GM23338 (cell line): ENCODE measurements at regions not wholly inside any gene's neighbourhood (a gene's known extent, or its start where the extent isn't known, plus 50 kb on each side); places are given as distances from the start of the nearest gene placed in this dataset.
A peak's percentile ranks its signal among the peaks of the same experiment; 100 is the strongest.

ENCODE experiments used
- ATAC-seq: fragments of 200-7000 bp; cut with Tn5 transposase; 3 replicates; pipeline ENCODE4 v1.9.1; 2020
- DNase-seq: peaks from one replicate; pipeline ENCODE4 v3.0.0-alpha.2; 2015; ENCODE audit warnings: low spot score
- H2AFZ ChIP-seq: fragments of 200-600 bp; sonication (generic); 2 replicates; pipeline ENCODE4 v1.8.0; 2016; ENCODE audit warnings: antibody characterized with exemption, mild to moderate bottlenecking, moderate library complexity
- H3F3A ChIP-seq: fragments of 200-600 bp; sonication (generic); replicated peaks from 2 replicates; pipeline ENCODE4 v1.8.0; 2017; ENCODE audit warnings: antibody characterized with exemption, mixed run types, low read depth
- H3K27ac ChIP-seq: fragments of 200-600 bp; sonication (generic); 2 replicates; pipeline ENCODE4 v1.6.1; 2016; ENCODE audit warnings: low read depth
- H3K27me3 ChIP-seq: fragments of 200-600 bp; sonication (generic); 2 replicates; pipeline ENCODE4 v1.8.0; 2016; ENCODE audit warnings: mild to moderate bottlenecking, mixed run types, moderate library complexity; ENCODE audit not compliant: insufficient read depth
- H3K36me3 ChIP-seq: fragments of 200-600 bp; sonication (generic); 2 replicates; pipeline ENCODE4 v1.8.0; 2016; ENCODE audit warnings: mild to moderate bottlenecking; ENCODE audit not compliant: insufficient read depth
- H3K4me1 ChIP-seq: fragments of 200-600 bp; sonication (generic); 2 replicates; pipeline ENCODE4 v1.8.0; 2016; ENCODE audit warnings: mild to moderate bottlenecking, moderate library complexity; ENCODE audit not compliant: insufficient read depth
- H3K4me2 ChIP-seq: fragments of 200-600 bp; sonication (generic); 2 replicates; pipeline ENCODE4 v1.7.1; 2017; ENCODE audit warnings: mixed run types
- H3K4me3 ChIP-seq: fragments of 200-600 bp; sonication (generic); 2 replicates; pipeline ENCODE4 v1.6.1; 2016; ENCODE audit warnings: mixed run types
- H3K79me2 ChIP-seq: fragments of 200-600 bp; sonication (generic); replicated peaks from 2 replicates; pipeline ENCODE4 v1.8.0; 2017; ENCODE audit warnings: mild to moderate bottlenecking; ENCODE audit not compliant: insufficient read depth
- H3K9me2 ChIP-seq: fragments of 200-600 bp; sonication (generic); 2 replicates; pipeline ENCODE4 v1.8.0; 2017; ENCODE audit not compliant: insufficient read depth
- H4K20me1 ChIP-seq: fragments of 200-600 bp; sonication (generic); replicated peaks from 2 replicates; pipeline ENCODE4 v1.8.0; 2017; ENCODE audit warnings: mild to moderate bottlenecking; ENCODE audit not compliant: insufficient read depth
- H3K27ac Mint-ChIP-seq: 2 replicates; pipeline ENCODE4 v1.8.0; 2020; ENCODE audit warnings: inconsistent platforms, mild to moderate bottlenecking, moderate library complexity, mixed read lengths
- H3K27me3 Mint-ChIP-seq: 3 replicates; pipeline ENCODE4 v1.8.0; 2022; ENCODE audit warnings: low read depth, mild to moderate bottlenecking, moderate library complexity, mixed read lengths, inconsistent platforms; ENCODE audit not compliant: insufficient read depth, poor library complexity
- H3K36me3 Mint-ChIP-seq: 3 replicates; pipeline ENCODE4 v1.8.0; 2021; ENCODE audit warnings: low read depth, mild to moderate bottlenecking, inconsistent platforms, moderate library complexity, mixed read lengths
- H3K4me1 Mint-ChIP-seq: 3 replicates; pipeline ENCODE4 v1.8.0; 2020; ENCODE audit warnings: mild to moderate bottlenecking, inconsistent platforms, mixed read lengths
- H3K4me3 Mint-ChIP-seq: 3 replicates; pipeline ENCODE4 v1.8.0; 2021; ENCODE audit warnings: moderate library complexity, mild to moderate bottlenecking, inconsistent platforms, mixed read lengths
- H3K9me3 Mint-ChIP-seq: 3 replicates; pipeline ENCODE4 v1.8.0; 2020; ENCODE audit warnings: moderate library complexity, mild to moderate bottlenecking, inconsistent platforms, mixed read lengths
- CREB1 ChIP-seq: fragments of 250-450 bp; sonication (Bioruptor Pico); IDR thresholded peaks from 2 replicates; pipeline ENCODE4 v1.5.0; 2020; ENCODE audit warnings: low read depth, mild to moderate bottlenecking, moderate library complexity
- CTCF ChIP-seq, 2 experiments: fragments of 200-600 bp in 1 of 2; sonication (generic) in 1 of 2; conservative IDR thresholded peaks; 2 replicates each; pipeline versions ENCODE4 v1.5.1 to v1.6.1; 2016 to 2017; ENCODE audit warnings: antibody characterized with exemption in 2 of 2, low read depth in 2 of 2, mild to moderate bottlenecking in 2 of 2, moderate library complexity in 1 of 2
- ETS1 ChIP-seq: IDR thresholded peaks from 2 replicates; pipeline ENCODE4 v1.6.1; 2016; ENCODE audit warnings: antibody characterized with exemption
- EZH2 ChIP-seq: fragments of 200-600 bp; sonication (generic); IDR thresholded peaks from one replicate; pipeline ENCODE4 v1.8.0; 2017; ENCODE audit warnings: antibody characterized with exemption, mild to moderate bottlenecking, low read depth; ENCODE audit not compliant: unreplicated experiment
- EZH2phosphoT487 ChIP-seq: fragments of 200-600 bp; sonication (generic); IDR thresholded peaks from one replicate; pipeline ENCODE4 v1.8.1; 2018; ENCODE audit warnings: antibody characterized with exemption; ENCODE audit not compliant: unreplicated experiment
- JUNB ChIP-seq: IDR thresholded peaks from one replicate; pipeline ENCODE4 v1.6.1; 2016; ENCODE audit warnings: antibody characterized with exemption; ENCODE audit not compliant: unreplicated experiment
- NANOG ChIP-seq: IDR thresholded peaks from 2 replicates; pipeline ENCODE4 v1.6.1; 2016; ENCODE audit warnings: antibody characterized with exemption, borderline replicate concordance
- POLR2AphosphoS5 ChIP-seq: IDR thresholded peaks from 2 replicates; pipeline ENCODE4 v1.6.1; 2016; ENCODE audit warnings: antibody characterized with exemption, low read depth
- REST ChIP-seq: IDR thresholded peaks from one replicate; pipeline ENCODE4 v1.6.1; 2018; ENCODE audit warnings: antibody characterized with exemption; ENCODE audit not compliant: unreplicated experiment
- STAT1 ChIP-seq: IDR thresholded peaks from one replicate; pipeline ENCODE4 v1.6.1; 2016; ENCODE audit warnings: antibody characterized with exemption; ENCODE audit not compliant: unreplicated experiment
- ZNF114 ChIP-seq: fragments of 250-450 bp; sonication (Bioruptor Pico); IDR thresholded peaks from 2 replicates; pipeline ENCODE4 v1.5.0; 2020; ENCODE audit warnings: mild to moderate bottlenecking, moderate library complexity
- ZNF331 ChIP-seq: fragments of 250-450 bp; sonication (Bioruptor Pico); IDR thresholded peaks from 2 replicates; pipeline ENCODE4 v1.5.0; 2020; ENCODE audit warnings: low read depth, mild to moderate bottlenecking, moderate library complexity
- ZNF462 ChIP-seq: fragments of 250-450 bp; sonication (Bioruptor Pico); IDR thresholded peaks from 2 replicates; pipeline ENCODE4 v1.5.0; 2020; ENCODE audit warnings: mild to moderate bottlenecking, moderate library complexity

- no peaks in the 10 kb centered on the region for H3K36me3 Mint-ChIP-seq
- Histone ChIP-seq H4K20me1 (no peaks in the 10 kb centered on the region), H3K9me2 (no peaks in the 10 kb centered on the region), H3F3A (no peaks in the 10 kb centered on the region), H3K36me3 (no peaks in the 10 kb centered on the region), H2AFZ (peak overlapping the region; percentile 4; the same call in 1 of the 2 replicates), H3K4me2 (peak overlapping the region; percentile 46), H3K4me1 (peaks cover 22% of the 10 kb centered on the region), H3K27ac (peak overlapping the region; percentile 11; the same call in 1 of the 2 replicates), H3K4me3 (no peak overlapping the region), H3K27me3 (no peaks in the 10 kb centered on the region), H3K79me2 (no peaks in the 10 kb centered on the region)
- DNase-seq, result no peak
- ATAC-seq, result no peak
- peaks cover 31% of the 10 kb centered on the region for H3K4me1 Mint-ChIP-seq
- peaks cover 1% of the 10 kb centered on the region for H3K27me3 Mint-ChIP-seq
- H3K9me3 Mint-ChIP-seq, result no peaks in the 10 kb centered on the region
- TF ChIP-seq POLR2AphosphoS5 (no peak), REST (no peak), EZH2 (no peak), CTCF (conservative IDR thresholded peaks at IDR 0.05; ENCODE audit: low read depth in 2 of 2) (no peak), NANOG (no peak), ETS1 (no peak), ZNF462 (CRISPR knock-in tag) (no peak), CREB1 (CRISPR knock-in tag) (no peak), JUNB (no peak), STAT1 (no peak), EZH2phosphoT487 (no peak), ZNF114 (CRISPR knock-in tag) (no peak), ZNF331 (CRISPR knock-in tag) (no peak)
- H3K27ac Mint-ChIP-seq, result no peak overlapping the region
- no peak overlapping the region for H3K4me3 Mint-ChIP-seq
Observed at GRCh38 chr9:7983490-7983889, 183.9 kb upstream of the DMAC1 start.
